Hepatocyte (in vitro differentiated cells): ENCODE measurements at regions not wholly inside any gene's neighbourhood (a gene's known extent, or its start where the extent isn't known, plus 50 kb on each side); places are given as distances from the start of the nearest gene placed in this dataset.

Experiments
- EZH2 ChIP-seq: fragments of 200-600 bp; sonication (generic); IDR thresholded peaks from 2 replicates; pipeline ENCODE4 v1.6.1; 2016; ENCODE audit warnings: antibody characterized with exemption, mild to moderate bottlenecking, borderline replicate concordance
- TF ChIP-seq, protein P1 (sequence below): fragments of 200-600 bp; sonication (generic); IDR thresholded peaks from 2 replicates; pipeline ENCODE4 v1.5.1; 2016; ENCODE audit warnings: antibody characterized with exemption, mild to moderate bottlenecking; ENCODE audit not compliant: poor library complexity

GRCh38 chr14:26810631-26811030 is 212.8 kb upstream of the NOVA1 start:
- TF ChIP-seq, protein P1, sequence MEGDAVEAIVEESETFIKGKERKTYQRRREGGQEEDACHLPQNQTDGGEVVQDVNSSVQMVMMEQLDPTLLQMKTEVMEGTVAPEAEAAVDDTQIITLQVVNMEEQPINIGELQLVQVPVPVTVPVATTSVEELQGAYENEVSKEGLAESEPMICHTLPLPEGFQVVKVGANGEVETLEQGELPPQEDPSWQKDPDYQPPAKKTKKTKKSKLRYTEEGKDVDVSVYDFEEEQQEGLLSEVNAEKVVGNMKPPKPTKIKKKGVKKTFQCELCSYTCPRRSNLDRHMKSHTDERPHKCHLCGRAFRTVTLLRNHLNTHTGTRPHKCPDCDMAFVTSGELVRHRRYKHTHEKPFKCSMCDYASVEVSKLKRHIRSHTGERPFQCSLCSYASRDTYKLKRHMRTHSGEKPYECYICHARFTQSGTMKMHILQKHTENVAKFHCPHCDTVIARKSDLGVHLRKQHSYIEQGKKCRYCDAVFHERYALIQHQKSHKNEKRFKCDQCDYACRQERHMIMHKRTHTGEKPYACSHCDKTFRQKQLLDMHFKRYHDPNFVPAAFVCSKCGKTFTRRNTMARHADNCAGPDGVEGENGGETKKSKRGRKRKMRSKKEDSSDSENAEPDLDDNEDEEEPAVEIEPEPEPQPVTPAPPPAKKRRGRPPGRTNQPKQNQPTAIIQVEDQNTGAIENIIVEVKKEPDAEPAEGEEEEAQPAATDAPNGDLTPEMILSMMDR, result no peak
- no peak for TF ChIP-seq EZH2
